MM.1S (cell line): ENCODE measurements at regions not wholly inside any gene's neighbourhood (a gene's known extent, or its start where the extent isn't known, plus 50 kb on each side); places are given as distances from the start of the nearest gene placed in this dataset.
A peak's percentile ranks its signal among the peaks of the same experiment; 100 is the strongest.

ENCODE experiments used
- DNase-seq: peaks from one replicate; pipeline ENCODE4 v3.0.0-alpha.2; 2015
- H2AFZ ChIP-seq: fragments of 300-600 bp; sonication (generic); 2 replicates; pipeline ENCODE4 v1.6.0; 2016; ENCODE audit warnings: antibody characterized with exemption, low read length
- H3F3A ChIP-seq: fragments of 300-600 bp; sonication (generic); 2 replicates; pipeline ENCODE4 v1.6.1; 2016; ENCODE audit warnings: mild to moderate bottlenecking, antibody characterized with exemption, low read length, moderate library complexity, mixed read lengths; ENCODE audit not compliant: insufficient read depth
- H3K27ac ChIP-seq: fragments of 300-600 bp; sonication (generic); 2 replicates; pipeline ENCODE4 v1.5.1; 2016; ENCODE audit warnings: mild to moderate bottlenecking, low read length
- H3K27me3 ChIP-seq: fragments of 300-600 bp; sonication (generic); replicated peaks from 2 replicates; pipeline ENCODE4 v1.6.0; 2016; ENCODE audit warnings: low read length; ENCODE audit not compliant: insufficient read depth
- H3K36me3 ChIP-seq: fragments of 300-600 bp; sonication (generic); replicated peaks from 2 replicates; pipeline ENCODE4 v1.6.1; 2016; ENCODE audit warnings: mild to moderate bottlenecking, low read length, mixed read lengths; ENCODE audit not compliant: insufficient read depth
- H3K4me1 ChIP-seq: fragments of 300-600 bp; sonication (generic); 2 replicates; pipeline ENCODE4 v1.6.1; 2016; ENCODE audit warnings: low read length, mixed read lengths
- H3K4me2 ChIP-seq: fragments of 300-600 bp; sonication (generic); 2 replicates; pipeline ENCODE4 v1.6.0; 2016; ENCODE audit warnings: low read depth, low read length
- H3K4me3 ChIP-seq: fragments of 300-600 bp; sonication (generic); 2 replicates; pipeline ENCODE4 v1.5.1; 2016; ENCODE audit warnings: low read length, mixed read lengths
- H3K79me2 ChIP-seq: fragments of 300-600 bp; sonication (generic); 2 replicates; pipeline ENCODE4 v1.6.1; 2016; ENCODE audit warnings: mixed run types, low read length, mixed read lengths
- H3K9ac ChIP-seq: fragments of 300-600 bp; sonication (generic); 2 replicates; pipeline ENCODE4 v1.6.1; 2016; ENCODE audit warnings: low read length, mixed read lengths
- H3K9me2 ChIP-seq: fragments of 300-600 bp; sonication (generic); replicated peaks from 2 replicates; pipeline ENCODE4 v1.6.1; 2016; ENCODE audit warnings: mild to moderate bottlenecking, low read length, mixed read lengths; ENCODE audit not compliant: insufficient read depth
- H3K9me3 ChIP-seq: fragments of 300-600 bp; sonication (generic); replicated peaks from 2 replicates; pipeline ENCODE4 v1.6.1; 2016; ENCODE audit warnings: mild to moderate bottlenecking, low read length, mixed read lengths; ENCODE audit not compliant: insufficient read depth
- H4K20me1 ChIP-seq: fragments of 300-600 bp; sonication (generic); 2 replicates; pipeline ENCODE4 v1.6.1; 2016; ENCODE audit warnings: mild to moderate bottlenecking, low read length, moderate library complexity, mixed read lengths; ENCODE audit not compliant: insufficient read depth
- EZH2 ChIP-seq: fragments of 300-600 bp; sonication (generic); optimal IDR thresholded peaks from 2 replicates; pipeline ENCODE3; 2017; ENCODE audit warnings: low read depth, mild to moderate bottlenecking, antibody characterized with exemption, low read length, mixed read lengths
- EZH2phosphoT487 ChIP-seq: fragments of 300-600 bp; sonication (generic); IDR thresholded peaks from 2 replicates; pipeline ENCODE4 v1.6.1; 2018; ENCODE audit warnings: antibody characterized with exemption, low read length
- TF ChIP-seq, protein P1 (sequence below): fragments of 300-600 bp; sonication (generic); IDR thresholded peaks from 2 replicates; pipeline ENCODE4 v1.5.1; 2016; ENCODE audit warnings: antibody characterized with exemption, low read length, mixed read lengths

GRCh38 chr12:63424671-63425070 is 243.6 kb downstream of the DPY19L2 start:
- H3K27me3 ChIP-seq, result no peaks in the 10 kb centered on the region
- no peaks in the 10 kb centered on the region for H3K4me1 ChIP-seq
- H3K36me3 ChIP-seq, result no peaks in the 10 kb centered on the region
- no peak for DNase-seq
- TF ChIP-seq EZH2 (no peak), EZH2phosphoT487 (no peak)
- TF ChIP-seq, protein P1, sequence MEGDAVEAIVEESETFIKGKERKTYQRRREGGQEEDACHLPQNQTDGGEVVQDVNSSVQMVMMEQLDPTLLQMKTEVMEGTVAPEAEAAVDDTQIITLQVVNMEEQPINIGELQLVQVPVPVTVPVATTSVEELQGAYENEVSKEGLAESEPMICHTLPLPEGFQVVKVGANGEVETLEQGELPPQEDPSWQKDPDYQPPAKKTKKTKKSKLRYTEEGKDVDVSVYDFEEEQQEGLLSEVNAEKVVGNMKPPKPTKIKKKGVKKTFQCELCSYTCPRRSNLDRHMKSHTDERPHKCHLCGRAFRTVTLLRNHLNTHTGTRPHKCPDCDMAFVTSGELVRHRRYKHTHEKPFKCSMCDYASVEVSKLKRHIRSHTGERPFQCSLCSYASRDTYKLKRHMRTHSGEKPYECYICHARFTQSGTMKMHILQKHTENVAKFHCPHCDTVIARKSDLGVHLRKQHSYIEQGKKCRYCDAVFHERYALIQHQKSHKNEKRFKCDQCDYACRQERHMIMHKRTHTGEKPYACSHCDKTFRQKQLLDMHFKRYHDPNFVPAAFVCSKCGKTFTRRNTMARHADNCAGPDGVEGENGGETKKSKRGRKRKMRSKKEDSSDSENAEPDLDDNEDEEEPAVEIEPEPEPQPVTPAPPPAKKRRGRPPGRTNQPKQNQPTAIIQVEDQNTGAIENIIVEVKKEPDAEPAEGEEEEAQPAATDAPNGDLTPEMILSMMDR, result no peak
- no peaks in the 10 kb centered on the region for H3F3A ChIP-seq
- H2AFZ ChIP-seq, result no peak overlapping the region
- H3K4me2 ChIP-seq, result no peak overlapping the region
- no peaks in the 10 kb centered on the region for H3K79me2 ChIP-seq
- no peaks in the 10 kb centered on the region for H3K9me2 ChIP-seq
- no peaks in the 10 kb centered on the region for H4K20me1 ChIP-seq
- no peak overlapping the region for H3K27ac ChIP-seq
- H3K9ac ChIP-seq, result no peak overlapping the region
- H3K9me3 ChIP-seq, result no peaks in the 10 kb centered on the region
- no peak overlapping the region for H3K4me3 ChIP-seq

DNA sequence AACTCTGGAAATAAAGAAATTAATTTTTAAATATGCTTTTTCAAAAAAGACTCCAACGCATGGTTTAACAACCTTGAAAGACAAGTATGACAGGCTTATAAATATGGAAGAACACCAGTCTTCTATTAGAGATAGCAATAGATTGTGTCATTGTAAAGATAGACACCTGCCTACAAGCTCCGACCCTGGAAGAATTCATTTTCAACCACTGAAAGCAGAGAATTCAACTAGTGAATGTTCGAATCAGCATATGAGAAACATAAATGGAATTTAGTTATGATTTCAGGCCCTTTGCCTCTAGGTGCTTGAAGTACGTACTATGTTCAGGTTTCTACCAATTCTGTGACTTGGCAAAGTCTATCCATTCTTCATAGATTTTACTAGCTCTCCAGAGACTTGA is 244.5 kb downstream of the DPY19L2 start:
- no peaks in the 10 kb centered on the region for H3K9me3 ChIP-seq
- TF ChIP-seq EZH2, result no peak
- TF ChIP-seq, protein P1, result no peak
- no peak for TF ChIP-seq EZH2phosphoT487
- no peak for DNase-seq
- H3K9me2 ChIP-seq, result no peaks in the 10 kb centered on the region
- no peaks in the 10 kb centered on the region for H3K4me1 ChIP-seq
- H3K27me3 ChIP-seq, result no peaks in the 10 kb centered on the region
- H2AFZ ChIP-seq, result no peak overlapping the region
- no peak overlapping the region for H3K27ac ChIP-seq
- H3K4me3 ChIP-seq, result no peak overlapping the region
- no peaks in the 10 kb centered on the region for H3F3A ChIP-seq
- H3K36me3 ChIP-seq, result no peaks in the 10 kb centered on the region
- H3K79me2 ChIP-seq, result no peaks in the 10 kb centered on the region
- no peaks in the 10 kb centered on the region for H4K20me1 ChIP-seq
- no peak overlapping the region for H3K4me2 ChIP-seq
- no peak overlapping the region for H3K9ac ChIP-seq

DNA sequence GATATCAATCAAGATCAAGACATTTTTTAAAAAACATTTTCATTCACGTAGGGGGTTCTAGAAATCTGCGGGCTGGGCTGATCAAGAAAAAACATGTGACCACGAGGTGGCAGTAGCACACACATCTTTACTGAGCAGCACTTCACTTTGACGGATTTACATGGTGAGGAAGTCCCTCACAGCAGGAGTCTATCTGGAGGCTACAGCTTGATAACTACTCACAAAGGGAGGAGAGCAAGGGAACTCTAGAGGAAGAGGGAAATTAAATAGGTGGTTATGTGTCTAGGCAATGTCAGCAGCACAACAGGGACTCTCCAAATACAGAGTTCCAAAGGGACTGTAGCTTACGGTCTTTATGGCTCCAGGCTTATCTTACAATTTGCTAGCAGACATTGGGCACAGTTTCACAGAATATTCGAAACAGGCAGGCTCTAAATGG is 248.1 kb downstream of the DPY19L2 start:
- Histone ChIP-seq H3K9me3 (no peaks in the 10 kb centered on the region), H4K20me1 (no peaks in the 10 kb centered on the region), H3K79me2 (no peaks in the 10 kb centered on the region), H3K9ac (no peak overlapping the region), H3K27me3 (no peaks in the 10 kb centered on the region), H3K4me1 (no peaks in the 10 kb centered on the region), H3K4me2 (no peak overlapping the region), H3K9me2 (no peaks in the 10 kb centered on the region), H3K36me3 (no peaks in the 10 kb centered on the region), H2AFZ (no peak overlapping the region), H3K4me3 (no peak overlapping the region), H3K27ac (no peak overlapping the region), H3F3A (no peaks in the 10 kb centered on the region)
- DNase-seq, result peak; percentile 74
- TF ChIP-seq, protein P1, result peak; percentile 74
- TF ChIP-seq EZH2phosphoT487 (no peak), EZH2 (no peak)
